ENCODE measurements at regions not wholly inside any gene's neighbourhood (a gene's known extent, or its start where the extent isn't known, plus 50 kb on each side); places are given as distances from the start of the nearest gene placed in this dataset.
A peak's percentile ranks its signal among the peaks of the same experiment; 100 is the strongest.
"Not testable (repeated sequence)": the region's sequence is repeated elsewhere in the genome, so short reads cannot be mapped to it uniquely, and the experiment has no call there.

DNA sequence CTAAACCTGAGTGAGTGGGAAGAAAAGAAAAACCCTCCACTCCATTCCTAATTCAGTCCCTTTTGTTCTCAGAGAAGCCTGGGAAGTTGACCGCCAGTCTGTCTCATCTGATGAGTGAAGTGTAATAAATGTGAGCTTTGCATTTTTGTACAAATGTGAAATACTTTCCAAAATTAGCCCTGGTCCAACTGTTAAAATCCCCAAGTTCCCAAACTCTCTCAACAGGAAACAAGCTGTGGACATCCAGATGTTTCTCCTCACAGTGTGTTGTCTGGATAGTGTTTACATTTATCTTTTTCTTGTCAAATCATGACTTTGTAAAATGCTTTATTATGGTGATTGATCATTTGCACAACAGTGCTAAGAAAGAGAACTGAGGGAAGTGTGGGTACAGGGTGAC lies 145.1 kb downstream of the TM2D1 start:
- DNase-seq = no peak

- peak; percentile 70 for DNase-seq
These were observed 152.9 kb downstream of the TM2D1 start for GRCh38 chr1:61572046-61572445.

DNA sequence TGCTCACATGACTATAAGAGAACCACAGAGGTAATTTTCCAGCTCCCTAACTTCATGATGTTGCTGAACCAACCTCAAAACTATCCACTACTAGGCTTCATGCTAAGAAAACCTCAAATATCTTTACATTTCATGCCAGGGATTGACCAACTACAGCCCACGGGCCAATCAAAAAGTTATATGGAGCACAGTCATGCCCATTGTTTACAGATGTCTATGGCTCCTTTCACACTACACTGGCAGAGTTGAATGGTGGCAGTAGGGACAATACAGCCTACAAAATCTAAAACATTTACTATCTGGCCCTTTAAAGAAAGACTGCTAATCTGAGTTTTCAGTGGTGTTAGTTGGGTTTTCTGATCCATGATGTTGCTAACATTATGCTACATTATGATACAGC lies 154.8 kb downstream of the TM2D1 start:
- DNase-seq = no peak

DNA sequence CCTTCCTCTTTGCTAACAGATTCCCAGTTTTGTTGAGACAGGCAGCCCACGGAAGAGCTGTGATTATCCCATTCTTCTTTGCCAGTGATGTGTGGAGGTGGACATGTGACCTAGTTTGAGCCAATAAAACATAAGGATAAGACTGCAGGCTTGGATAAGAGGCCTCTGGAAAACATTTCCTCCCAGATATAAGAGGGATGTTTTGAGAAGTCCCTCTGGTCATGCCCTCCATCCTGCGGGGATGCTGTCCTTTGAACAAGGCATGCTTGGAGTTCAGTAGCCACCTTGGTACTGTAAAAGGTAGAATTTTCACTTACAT lies 155.7 kb downstream of the TM2D1 start:
- DNase-seq = no peak

DNA sequence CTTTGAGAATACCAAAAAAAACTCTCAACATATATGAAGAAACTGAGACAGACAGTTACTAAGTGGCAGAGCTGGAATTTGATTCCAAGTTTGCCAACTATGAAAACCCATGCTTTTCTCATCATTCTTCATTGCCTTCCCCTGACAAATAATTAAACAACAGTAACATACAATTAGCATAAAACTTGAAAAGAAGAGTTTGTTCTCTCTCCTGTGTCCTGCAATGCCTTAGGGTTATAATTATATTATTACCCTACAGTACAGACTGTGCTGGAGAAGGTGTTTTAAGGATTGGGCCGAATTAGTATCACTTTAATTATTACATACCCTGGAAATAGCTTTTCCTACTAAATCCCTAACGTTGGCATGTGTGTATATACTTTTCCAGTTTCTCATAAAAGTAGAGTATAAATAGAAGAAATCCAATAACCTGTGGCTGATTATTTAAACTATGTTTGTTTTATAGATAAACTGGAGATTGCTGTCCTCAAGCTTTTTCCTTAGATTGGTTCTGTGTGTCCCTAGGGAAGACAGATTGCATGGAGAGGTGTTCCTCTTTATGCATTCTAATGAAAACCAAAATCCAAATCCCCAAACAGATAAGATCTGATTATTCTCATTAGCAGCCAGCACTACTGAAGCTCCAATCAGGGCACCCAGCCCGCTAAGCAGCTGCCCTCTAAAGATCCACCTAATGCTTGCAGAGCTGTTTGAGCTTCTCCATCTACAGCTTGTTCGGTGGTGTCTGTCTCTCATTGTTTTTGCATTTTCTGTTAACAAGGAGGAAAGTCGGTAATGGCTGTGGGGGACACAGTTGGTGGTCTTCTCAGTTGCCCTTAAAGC lies 156.3 kb downstream of the TM2D1 start:
- no peak for DNase-seq

DNA sequence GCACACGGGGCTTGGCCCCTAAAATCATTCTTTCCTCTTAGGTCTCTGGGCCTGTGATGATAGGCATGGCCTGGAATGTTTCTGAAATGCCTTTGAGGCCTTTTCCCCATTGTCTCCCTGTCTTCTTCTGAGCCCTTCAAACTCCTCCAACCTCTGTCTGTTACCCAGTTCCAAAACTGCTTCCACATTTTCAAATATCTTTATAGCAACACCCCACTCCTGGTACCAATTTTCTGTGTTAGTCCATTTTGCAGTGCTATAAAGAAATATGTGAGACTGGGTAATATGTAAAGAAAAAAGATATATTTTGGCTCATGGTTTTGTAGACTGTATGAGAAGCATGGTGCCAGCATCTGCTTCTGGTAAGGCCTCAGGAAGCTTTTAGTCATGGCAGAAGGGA lies 158.8 kb downstream of the TM2D1 start:
- no peak for DNase-seq

GRCh38 chr1:61563611-61564010 lies 161.3 kb downstream of the TM2D1 start:
- DNase-seq = no peak

GRCh38 chr1:61561666-61562065 lies 163.3 kb downstream of the TM2D1 start:
- no peak for DNase-seq

GRCh38 chr1:61560385-61560784 lies 164.6 kb downstream of the TM2D1 start:
- no peak for DNase-seq

DNA sequence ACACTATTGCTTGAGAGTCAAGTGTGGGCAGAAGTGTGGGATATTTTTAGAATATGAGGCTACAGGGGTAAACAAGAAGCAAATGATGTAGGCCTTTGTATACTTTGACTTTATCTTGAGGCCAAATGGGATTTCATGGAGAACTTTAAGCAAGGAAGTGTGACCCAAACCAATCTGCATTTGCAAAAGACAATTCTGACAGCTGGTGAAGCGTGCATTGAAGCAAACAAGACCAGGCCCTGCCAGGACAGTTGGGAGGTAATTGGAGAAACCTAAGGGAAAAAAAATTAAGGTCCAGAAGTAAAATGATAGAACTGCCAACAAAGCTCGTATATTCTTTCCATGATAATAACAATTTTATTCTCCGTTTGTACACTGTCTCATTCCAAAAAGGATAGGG lies 168.3 kb downstream of the TM2D1 start:
- no peak for DNase-seq

- no peak for DNase-seq
These were observed 172.2 kb downstream of the TM2D1 start for GRCh38 chr1:61552630-61553305.

GRCh38 chr1:61547302-61547701 lies 177.6 kb downstream of the TM2D1 start:
- not testable (repeated sequence) for DNase-seq

DNA sequence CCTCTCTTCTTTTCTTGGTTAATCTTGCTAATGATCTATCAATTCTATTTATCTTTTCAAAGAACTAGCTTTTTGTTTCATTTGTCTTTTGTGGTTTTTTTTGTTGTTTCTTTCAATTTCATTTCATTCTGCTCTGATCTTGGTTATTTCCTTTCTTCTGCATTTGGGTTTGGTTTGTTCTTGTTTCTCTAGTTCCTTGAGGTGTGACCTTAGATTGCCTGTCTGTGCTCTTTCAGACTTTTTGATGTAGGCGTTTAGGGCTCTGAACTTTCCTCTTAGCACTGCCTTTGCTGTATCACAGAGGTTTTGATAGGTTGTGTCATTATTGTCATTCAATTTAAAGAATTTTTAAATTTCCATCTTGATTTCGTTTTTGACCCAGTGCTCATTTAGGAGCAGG lies 180.1 kb downstream of the TM2D1 start:
- DNase-seq = peak; percentile 74

DNA sequence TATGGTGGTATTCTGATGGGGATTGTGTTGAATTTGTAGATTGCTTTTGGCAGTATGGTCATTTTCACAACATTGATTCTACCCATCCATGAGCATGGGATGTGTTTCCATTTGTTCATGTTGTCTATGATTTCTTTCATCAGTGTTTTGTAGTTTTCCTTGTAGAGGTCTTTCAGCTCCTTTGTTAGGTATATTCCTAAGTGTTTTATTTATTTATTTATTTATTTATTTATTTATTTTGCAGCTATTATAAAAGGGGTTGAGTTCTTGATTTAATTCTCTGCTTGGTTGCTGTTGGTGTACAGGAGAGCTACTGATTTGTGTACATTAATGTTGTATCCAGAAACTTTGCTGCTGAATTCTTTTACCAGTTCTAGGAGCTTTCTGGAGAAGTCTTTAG lies 181.4 kb downstream of the TM2D1 start:
- DNase-seq = not testable (repeated sequence)

GRCh38 chr1:61539720-61540462 lies 185.1 kb downstream of the TM2D1 start:
- DNase-seq = no peak

- no peak for DNase-seq
These were observed 186.7 kb downstream of the TM2D1 start for GRCh38 chr1:61538228-61538627.

DNA sequence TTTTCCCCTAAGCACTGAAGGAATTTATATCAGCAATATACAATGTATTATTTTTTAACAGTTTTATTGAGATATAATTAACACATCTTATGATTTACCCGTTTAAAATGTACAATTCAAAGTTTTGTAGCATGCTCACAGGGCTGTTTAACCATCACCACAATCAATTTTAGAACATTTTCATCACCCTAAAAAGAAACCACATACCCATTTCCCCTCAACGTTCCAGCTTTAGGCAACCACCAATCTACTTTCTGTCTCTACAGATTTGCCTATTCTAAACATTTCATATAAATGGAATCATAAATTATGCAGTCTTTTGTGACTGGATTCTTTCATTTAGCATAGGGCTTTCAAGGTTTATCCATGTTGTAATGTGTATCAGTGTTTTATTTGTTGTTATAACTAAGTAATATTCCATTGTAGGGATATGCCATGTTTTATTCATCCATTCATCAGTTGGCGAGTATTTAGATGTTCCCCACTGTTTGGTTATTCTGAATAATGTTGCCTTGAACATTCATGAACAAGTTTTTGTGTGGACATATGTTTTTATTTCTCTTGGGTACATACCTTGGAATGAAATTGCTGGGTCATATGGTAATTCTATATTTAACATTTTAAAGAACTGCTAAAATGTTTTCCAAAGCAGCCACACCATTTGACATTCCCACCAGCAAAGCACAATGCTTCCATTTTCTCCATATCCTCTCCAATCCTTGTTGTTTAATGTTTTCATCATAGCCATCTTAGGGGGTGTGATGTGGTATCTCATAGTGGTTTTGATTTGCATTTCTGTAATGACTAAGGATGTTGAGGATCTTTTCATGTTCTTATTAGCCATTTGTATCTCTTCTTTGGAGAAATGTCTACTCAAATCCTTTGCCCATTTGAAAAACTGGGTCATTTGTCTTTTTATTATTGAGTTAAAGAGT lies 188.5 kb downstream of the TM2D1 start:
- DNase-seq = no peak

DNA sequence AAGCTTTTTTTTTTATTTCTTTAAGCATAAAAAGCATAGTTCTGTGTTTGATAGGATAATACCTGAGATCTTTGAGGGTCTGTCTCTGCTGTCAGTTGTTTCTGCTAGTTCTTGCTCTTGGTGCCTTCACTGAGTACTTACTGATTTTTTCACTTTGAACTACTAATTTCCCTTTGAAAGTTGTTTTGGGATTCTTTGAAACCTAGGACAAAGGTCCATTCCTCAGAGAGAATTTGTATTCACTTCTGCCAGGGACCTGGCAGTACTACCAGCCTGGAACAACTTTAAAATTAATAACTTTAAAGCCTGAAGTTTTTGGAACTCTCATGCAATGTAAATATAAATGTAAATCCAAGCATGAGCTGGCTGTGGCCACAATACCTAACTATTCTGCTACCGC lies 190.1 kb downstream of the TM2D1 start:
- no peak for DNase-seq

DNA sequence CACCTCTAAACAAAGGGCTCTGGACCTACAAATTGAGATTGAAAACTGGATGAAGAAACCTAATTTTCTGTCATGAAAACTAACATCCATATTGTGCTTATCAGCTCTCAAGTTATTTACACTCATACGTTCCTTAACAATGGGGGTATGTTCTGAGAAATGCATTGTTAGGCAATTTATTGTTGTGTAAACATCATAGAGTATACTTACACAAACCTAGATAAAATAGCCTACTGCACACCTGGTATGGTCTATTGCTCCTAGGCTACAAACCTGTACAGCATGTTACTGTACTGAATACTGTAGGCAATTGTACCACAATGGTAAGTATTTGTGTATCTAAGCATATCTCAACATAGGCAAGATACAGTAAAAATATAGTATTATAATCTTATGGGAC lies 191.4 kb downstream of the TM2D1 start:
- no peak for DNase-seq

DNA sequence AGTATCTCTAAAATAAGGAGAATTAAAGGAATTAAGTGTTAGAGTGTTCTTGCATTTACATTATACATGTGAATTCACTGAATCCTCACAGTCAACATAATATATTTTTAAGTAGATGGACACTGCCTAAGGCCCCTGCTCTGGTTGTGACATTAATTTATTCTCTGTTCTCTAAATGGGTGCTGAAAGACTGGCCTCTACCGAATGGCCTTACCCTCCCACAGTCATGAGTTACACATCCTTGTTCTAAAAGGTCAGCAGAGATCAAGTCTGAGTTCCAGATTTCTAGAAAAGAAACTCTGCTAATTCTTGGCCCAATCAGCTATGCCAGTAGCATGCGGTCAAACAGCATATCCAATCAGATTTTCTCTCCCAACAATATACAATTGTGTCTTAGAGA lies 193.2 kb downstream of the TM2D1 start:
- peak; percentile 86 for DNase-seq

DNA sequence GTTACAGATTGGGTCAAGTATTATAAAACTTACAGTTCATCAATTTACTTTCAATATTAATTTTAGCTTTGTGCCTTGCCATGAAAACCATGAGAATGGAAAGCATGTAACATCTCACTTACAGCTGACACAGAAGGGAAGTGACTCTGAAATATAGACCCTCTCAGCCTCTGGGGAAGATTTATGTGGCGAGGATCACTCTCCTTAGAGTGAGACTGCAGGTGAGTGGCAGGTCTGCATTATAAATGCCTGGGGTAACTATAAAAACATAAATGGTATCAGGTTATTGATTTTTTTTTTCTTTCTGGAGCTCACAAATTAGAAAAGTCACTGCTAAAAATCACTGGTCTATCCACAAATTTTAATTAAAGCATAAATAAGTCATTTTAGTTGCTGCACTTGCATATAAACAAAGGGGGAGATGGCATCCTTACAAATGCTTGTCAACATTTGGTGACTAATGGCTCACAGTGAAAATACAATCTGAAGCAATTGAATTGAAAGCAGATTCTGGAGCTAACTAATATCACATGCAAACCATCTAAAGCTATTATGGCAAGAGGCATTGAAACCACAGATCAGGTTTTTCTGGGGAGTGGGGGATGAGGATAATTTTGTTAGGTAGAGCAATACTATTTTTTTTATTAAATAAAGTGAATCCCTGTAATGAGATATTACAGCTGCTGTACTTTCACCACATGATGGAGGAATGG lies 200.9 kb downstream of the TM2D1 start:
- no peak for DNase-seq

DNA sequence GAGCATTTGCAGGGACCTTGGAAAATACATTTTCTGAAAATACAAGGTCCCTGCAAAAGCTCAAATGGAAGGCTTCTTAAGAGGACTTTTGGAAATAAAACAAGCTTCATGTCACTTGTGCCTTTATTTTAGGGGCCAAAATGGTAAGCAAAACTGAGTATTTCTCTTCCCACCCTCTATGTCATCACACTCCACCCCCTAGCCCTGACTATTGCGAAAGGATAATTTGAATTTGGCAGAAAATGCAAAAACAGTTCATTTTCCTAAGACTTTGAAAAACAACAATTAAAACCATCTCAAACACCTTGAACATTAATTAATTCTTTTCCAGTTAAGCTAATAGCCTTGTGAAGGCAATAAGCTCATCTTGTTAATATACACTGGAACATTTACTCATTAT lies 201.7 kb downstream of the TM2D1 start:
- DNase-seq = no peak
